H1 (cell line): ENCODE measurements at regions not wholly inside any gene's neighbourhood (a gene's known extent, or its start where the extent isn't known, plus 50 kb on each side); places are given as distances from the start of the nearest gene placed in this dataset.

Source experiments
- CTCF ChIA-PET: fragments of 300-600 bp; sonication (Branson Sonifier 250); formaldehyde crosslinking; loops from one replicate; lab custom pipeline; 2021; ENCODE audit not compliant: partially characterized antibody; lab: Charles Lee
- POLR2A ChIA-PET: fragments of 300-600 bp; sonication (Branson Sonifier 250); formaldehyde crosslinking; loops from one replicate; lab custom pipeline; 2021; ENCODE audit warnings: inconsistent platforms; ENCODE audit not compliant: partially characterized antibody; lab: Charles Lee
- DNase-seq, 2 experiments: peaks; one replicate each; pipeline versions ENCODE4 v3.0.0 to v3.0.0-alpha.2; 2010 to 2022; ENCODE audit warnings: low spot score in 2 of 2, low read depth in 1 of 2, mixed read lengths in 1 of 2
- FAIRE-seq: peaks from 2 replicates; lab custom pipeline; 2011; peaks lifted over from hg19 to GRCh38; lab: Jason Lieb, UNC
- H2AFZ ChIP-seq: 2 replicates; pipeline ENCODE4 v1.8.1; 2012; ENCODE audit warnings: low read length, inconsistent platforms
- H2AK5ac ChIP-seq: 2 replicates; pipeline ENCODE4 v1.6.1; 2013; ENCODE audit warnings: low read depth, low read length
- H2BK120ac ChIP-seq: replicated peaks from 2 replicates; pipeline ENCODE3; 2013; ENCODE audit warnings: low read depth, low read length, inconsistent platforms
- H2BK12ac ChIP-seq: 2 replicates; pipeline ENCODE4 v1.6.1; 2013; ENCODE audit warnings: low read depth, low read length
- H2BK15ac ChIP-seq: 2 replicates; pipeline ENCODE4 v1.6.1; 2013; ENCODE audit warnings: low read length
- H2BK20ac ChIP-seq: 2 replicates; pipeline ENCODE4 v1.6.1; 2013; ENCODE audit warnings: low read length
- H2BK5ac ChIP-seq: 2 replicates; pipeline ENCODE4 v1.6.1; 2013; ENCODE audit warnings: low read depth, low read length
- H3K14ac ChIP-seq: 2 replicates; pipeline ENCODE4 v1.6.1; 2013; ENCODE audit warnings: inconsistent platforms; ENCODE audit not compliant: insufficient read length
- H3K18ac ChIP-seq: 2 replicates; pipeline ENCODE4 v1.6.1; 2013; ENCODE audit warnings: low read length; ENCODE audit errors: extremely low read depth
- H3K23ac ChIP-seq: 2 replicates; pipeline ENCODE4 v1.6.1; 2013; ENCODE audit warnings: inconsistent platforms; ENCODE audit not compliant: insufficient read length
- H3K23me2 ChIP-seq: 2 replicates; pipeline ENCODE4 v1.6.1; 2013; ENCODE audit warnings: low read depth, low read length
- H3K27ac ChIP-seq: 2 replicates; pipeline ENCODE4 v1.6.1; 2011; ENCODE audit warnings: low read depth, low read length, inconsistent platforms
- H3K27me3 ChIP-seq, 4 experiments: replicated peaks in 1 of 4; 1 replicate in 1 of 4; 2 replicates in 3 of 4; pipeline versions ENCODE4 v1.6.1 to v1.8.1; 2011 to 2013; ENCODE audit warnings: low read length in 3 of 4, mild to moderate bottlenecking in 3 of 4, inconsistent platforms in 2 of 4, mixed read lengths in 2 of 4, moderate library complexity in 1 of 4; ENCODE audit not compliant: control insufficient read depth in 3 of 4, insufficient read depth in 3 of 4; ENCODE audit errors: extremely low read depth in 1 of 4
- H3K36me3 ChIP-seq, 4 experiments: 2 replicates each; pipeline versions ENCODE4 v1.6.1 to v1.8.1; 2011 to 2013; ENCODE audit warnings: mild to moderate bottlenecking in 4 of 4, low read length in 3 of 4, moderate library complexity in 2 of 4, control low read depth in 1 of 4, inconsistent platforms in 1 of 4; ENCODE audit not compliant: insufficient read depth in 4 of 4, control insufficient read depth in 2 of 4
- H3K4ac ChIP-seq: replicated peaks from 2 replicates; pipeline ENCODE3; 2013; ENCODE audit warnings: low read length, low read depth, mixed read lengths, inconsistent platforms; ENCODE audit not compliant: insufficient read length
- H3K4me1 ChIP-seq, 4 experiments: replicated peaks in 1 of 4; 1 replicate in 1 of 4; 2 replicates in 3 of 4; pipeline versions ENCODE4 v1.6.1 to v1.8.1; 2011 to 2013; ENCODE audit warnings: low read length in 3 of 4, inconsistent platforms in 2 of 4, mixed read lengths in 1 of 4; ENCODE audit not compliant: insufficient read depth in 4 of 4, control insufficient read depth in 3 of 4
- H3K4me2 ChIP-seq, 2 experiments: 2 replicates each; pipeline versions ENCODE4 v1.6.1 to v1.8.1; 2011 to 2013; ENCODE audit warnings: low read depth in 2 of 2, low read length in 2 of 2, control low read depth in 1 of 2, inconsistent platforms in 1 of 2, mild to moderate bottlenecking in 1 of 2; ENCODE audit not compliant: insufficient read depth in 1 of 2
- H3K4me3 ChIP-seq, 4 experiments: fragments of 200-600, 300-600 bp in 1 of 4; sonication (generic), shearing (Covaris generic), sonication (Bioruptor Twin) in 1 of 4; 2 replicates each; pipeline versions ENCODE4 v1.5.1 to v1.8.1; 2011 to 2016; ENCODE audit warnings: low read length in 4 of 4, low read depth in 3 of 4, control low read depth in 2 of 4, inconsistent platforms in 2 of 4, mild to moderate bottlenecking in 2 of 4, mixed read lengths in 1 of 4, moderate library complexity in 1 of 4; ENCODE audit not compliant: insufficient read depth in 2 of 4; ENCODE audit errors: extremely low read depth in 1 of 4
- H3K56ac ChIP-seq: replicated peaks from 2 replicates; pipeline ENCODE3; 2013; ENCODE audit warnings: low read depth, mild to moderate bottlenecking, mixed read lengths, low read length, inconsistent platforms; ENCODE audit not compliant: insufficient read length
- H3K79me1 ChIP-seq: 2 replicates; pipeline ENCODE4 v1.6.1; 2013; ENCODE audit warnings: low read depth, low read length, control low read depth
- H3K79me2 ChIP-seq, 2 experiments: 2 replicates each; pipeline versions ENCODE4 v1.6.1 to v1.8.1; 2012 to 2013; ENCODE audit warnings: low read length in 2 of 2, mild to moderate bottlenecking in 2 of 2, inconsistent platforms in 1 of 2; ENCODE audit not compliant: insufficient read depth in 2 of 2, control insufficient read depth in 1 of 2
- H3K9ac ChIP-seq, 4 experiments: replicated peaks in 1 of 4; 1 replicate in 1 of 4; 2 replicates in 3 of 4; pipeline versions ENCODE4 v1.6.1 to v1.8.1; 2011 to 2013; ENCODE audit warnings: low read depth in 3 of 4, low read length in 3 of 4, control low read depth in 2 of 4, mild to moderate bottlenecking in 2 of 4, moderate library complexity in 2 of 4, inconsistent platforms in 1 of 4; ENCODE audit errors: extremely low read depth in 1 of 4
- H3K9me3 ChIP-seq, 2 experiments: 2 replicates each; pipeline versions ENCODE4 v1.6.1 to v1.8.1; 2012 to 2013; ENCODE audit warnings: mild to moderate bottlenecking in 2 of 2, moderate library complexity in 2 of 2, control low read depth in 1 of 2, inconsistent platforms in 1 of 2, low read depth in 1 of 2, low read length in 1 of 2, mixed read lengths in 1 of 2; ENCODE audit not compliant: insufficient read depth in 2 of 2
- H4K20me1 ChIP-seq, 2 experiments: replicated peaks in 1 of 2; 2 replicates each; pipeline versions ENCODE3 to v1.8.1; 2011 to 2013; ENCODE audit warnings: inconsistent platforms in 2 of 2, low read length in 2 of 2, mild to moderate bottlenecking in 1 of 2; ENCODE audit not compliant: insufficient read depth in 2 of 2, control insufficient read depth in 1 of 2
- H4K5ac ChIP-seq: 2 replicates; pipeline ENCODE4 v1.6.1; 2013; ENCODE audit warnings: low read length, low read depth, mixed read lengths, inconsistent platforms; ENCODE audit not compliant: insufficient read length
- H4K8ac ChIP-seq: 2 replicates; pipeline ENCODE4 v1.8.0; 2013; ENCODE audit warnings: mild to moderate bottlenecking, moderate library complexity, low read length, inconsistent platforms; ENCODE audit not compliant: insufficient read depth; ENCODE audit errors: extremely low read depth
- H4K91ac ChIP-seq: replicated peaks from 2 replicates; pipeline ENCODE3; 2013; ENCODE audit warnings: low read length, mixed read lengths, inconsistent platforms; ENCODE audit not compliant: insufficient read length
- BRCA1 ChIP-seq: IDR thresholded peaks from 2 replicates; pipeline ENCODE4 v1.6.1; 2012; ENCODE audit warnings: low read depth, low read length, improper control_type of control experiment
- CBX8 ChIP-seq: fragments of 300-800, 300-1000 bp; sonication (generic); IDR thresholded peaks from 2 replicates; pipeline ENCODE4 v1.7.1; 2016; ENCODE audit warnings: low read depth, low read length, borderline replicate concordance
- CEBPB ChIP-seq: IDR thresholded peaks from 2 replicates; pipeline ENCODE4 v1.6.1; 2012; ENCODE audit warnings: low read depth, low read length
- CHD2 ChIP-seq: IDR thresholded peaks from 2 replicates; pipeline ENCODE4 v1.6.1; 2012; ENCODE audit warnings: low read length, improper control_type of control experiment
- CTBP2 ChIP-seq: IDR thresholded peaks from 2 replicates; pipeline ENCODE4 v1.7.0; 2011; ENCODE audit warnings: borderline replicate concordance, mild to moderate bottlenecking, moderate library complexity, mixed read lengths, low read length; ENCODE audit not compliant: insufficient read depth, insufficient read length
- FOSL1 ChIP-seq: IDR thresholded peaks from 2 replicates; pipeline ENCODE4 v1.6.1; 2011; ENCODE audit warnings: mild to moderate bottlenecking, low read depth, low read length, moderate library complexity; ENCODE audit not compliant: insufficient read depth
- GABPA ChIP-seq: IDR thresholded peaks from 2 replicates; pipeline ENCODE4 v1.6.1; 2011; ENCODE audit warnings: mild to moderate bottlenecking, low read length, moderate library complexity, borderline replicate concordance; ENCODE audit not compliant: insufficient read depth
- KDM1A ChIP-seq: fragments of 200-600, 300-600 bp; sonication (generic); IDR thresholded peaks from 2 replicates; pipeline ENCODE4 v1.7.1; 2016; ENCODE audit warnings: mild to moderate bottlenecking, low read length, borderline replicate concordance
- KDM4A ChIP-seq: IDR thresholded peaks from one replicate; pipeline ENCODE4 v1.7.1; 2012; ENCODE audit warnings: low read depth, mild to moderate bottlenecking, moderate library complexity, low read length, inconsistent platforms; ENCODE audit not compliant: severe bottlenecking
- POLR2AphosphoS5 ChIP-seq: IDR thresholded peaks from 2 replicates; pipeline ENCODE4 v1.6.1; 2011; ENCODE audit warnings: low read depth, low read length
- SIN3A ChIP-seq, 2 experiments: IDR thresholded peaks in 1 of 2; conservative IDR thresholded peaks in 1 of 2; 2 replicates each; pipeline ENCODE4 v1.6.1; 2011 to 2012; ENCODE audit warnings: low read length in 2 of 2, improper control_type of control experiment in 1 of 2, low read depth in 1 of 2, mild to moderate bottlenecking in 1 of 2
- SIRT6 ChIP-seq: IDR thresholded peaks from one replicate; pipeline ENCODE4 v1.7.1; 2012; ENCODE audit warnings: low read length, inconsistent platforms
- TAF1 ChIP-seq: IDR thresholded peaks from 2 replicates; pipeline ENCODE4 v1.6.1; 2011; ENCODE audit warnings: mild to moderate bottlenecking, low read depth, low read length
- YY1 ChIP-seq: IDR thresholded peaks from 2 replicates; pipeline ENCODE4 v1.6.1; 2011; ENCODE audit warnings: low read depth, mild to moderate bottlenecking, low read length
- WGBS, 2 experiments: shearing (Covaris generic) in 1 of 2; methylation state at CpG; one replicate each; pipeline versions ENCODE4 v1.1.6 to v1.1.7; 2013 to 2015; ENCODE audit warnings: low lambda C conversion rate in 2 of 2, mixed read lengths in 2 of 2, inconsistent platforms in 1 of 2, low coverage in 1 of 2, missing lambda C conversion rate in 1 of 2; ENCODE audit not compliant: insufficient replicate concordance in 2 of 2, insufficient coverage in 1 of 2, insufficient read length in 1 of 2; ENCODE audit errors: extremely low coverage in 1 of 2, missing lambda C conversion rate in 1 of 2; 5-methylcytosine and 5-hydroxymethylcytosine counted together

GRCh38 chr16:62933929-62934328 lies 897.7 kb upstream of the CDH8 start:
- Histone ChIP-seq H3K23ac (no peak overlapping the region), H4K20me1 (peaks cover 0 to 1% of the 10 kb centered on the region in 2 experiments), H2BK15ac (no peak overlapping the region), H3K9ac (no peak overlapping the region), H4K5ac (no peak overlapping the region), H3K79me2 (no peaks in the 10 kb centered on the region), H4K91ac (no peak overlapping the region), H3K9me3 (no peaks in the 10 kb centered on the region), H4K8ac (no peak overlapping the region), H2AFZ (no peak overlapping the region), H2BK120ac (no peak overlapping the region), H3K14ac (no peak overlapping the region), H3K27me3 (no peaks in the 10 kb centered on the region), H3K79me1 (no peaks in the 10 kb centered on the region), H3K36me3 (no peaks in the 10 kb centered on the region), H3K18ac (no peak overlapping the region), H3K56ac (no peak overlapping the region), H3K4me2 (no peak overlapping the region), H2BK20ac (no peak overlapping the region), H3K4ac (no peak overlapping the region), H3K4me1 (peaks cover 0 to 4% (median 0%) of the 10 kb centered on the region in 4 experiments; a peak in 1 of 7 replicates), H2BK12ac (no peak overlapping the region), H3K23me2 (no peaks in the 10 kb centered on the region), H2BK5ac (no peak overlapping the region), H2AK5ac (no peak overlapping the region), H3K27ac (no peak overlapping the region), H3K4me3 (no peak overlapping the region)
- FAIRE-seq (no peak), DNase-seq (no peak)
- CTCF ChIA-PET, result no interaction called here
- POLR2A ChIA-PET, result no interaction called here
- no peak for TF ChIP-seq SIRT6
- no peak for TF ChIP-seq CHD2
- no peak for TF ChIP-seq TAF1
- no peak for TF ChIP-seq FOSL1
- no peak for TF ChIP-seq SIN3A (conservative IDR thresholded peaks at IDR 0.05 in 1 of 2, IDR thresholded peaks at IDR 0.05 in 1 of 2; ENCODE audit: low read depth in 1 of 2, low read length in 2 of 2)
- TF ChIP-seq BRCA1, result no peak
- no peak for TF ChIP-seq KDM1A
- TF ChIP-seq CTBP2, result no peak
- no peak for TF ChIP-seq GABPA
- TF ChIP-seq YY1, result no peak
- TF ChIP-seq CBX8, result no peak
- TF ChIP-seq KDM4A, result no peak
- no peak for TF ChIP-seq CEBPB
- no peak for TF ChIP-seq POLR2AphosphoS5
- 88% methylated on average over 4 of the region's 4 CpGs; no CpG with 5 or more reads in 1 of the 2 experiments for WGBS, 2 experiments
